CD14-positive monocyte (primary cell): ENCODE measurements at regions not wholly inside any gene's neighbourhood (a gene's known extent, or its start where the extent isn't known, plus 50 kb on each side); places are given as distances from the start of the nearest gene placed in this dataset.

Source experiments
- DNase-seq, 3 donors: peaks; one replicate each; pipeline ENCODE4 v3.0.0-alpha.2; 2011 to 2022
- H2AFZ ChIP-seq: 2 replicates; pipeline ENCODE4 v1.6.0; 2012; ENCODE audit warnings: mild to moderate bottlenecking, low read depth, low read length, inconsistent platforms; ENCODE audit not compliant: insufficient read depth, poor library complexity, severe bottlenecking
- H3K27ac ChIP-seq, 2 donors: 1 replicate in 1 of 2; 2 replicates in 1 of 2; pipeline ENCODE4 v1.5.1; 2012 to 2013; ENCODE audit warnings: low read length in 2 of 2, control low read depth in 1 of 2, inconsistent platforms in 1 of 2, low read depth in 1 of 2, mild to moderate bottlenecking in 1 of 2
- H3K27me3 ChIP-seq, 2 donors: one replicate each; pipeline versions ENCODE4 v1.6.0 to v1.6.1; 2011 to 2013; ENCODE audit warnings: low read length in 2 of 2; ENCODE audit not compliant: control insufficient read depth in 2 of 2, insufficient read depth in 2 of 2
- H3K36me3 ChIP-seq, 2 donors: replicated peaks in 1 of 2; 1 replicate in 1 of 2; 2 replicates in 1 of 2; pipeline versions ENCODE4 v1.5.1 to v1.6.1; 2012 to 2013; ENCODE audit warnings: low read length in 2 of 2, control low read depth in 1 of 2, inconsistent platforms in 1 of 2, mild to moderate bottlenecking in 1 of 2; ENCODE audit not compliant: insufficient read depth in 2 of 2, control insufficient read depth in 1 of 2
- H3K4me1 ChIP-seq, 2 donors: 1 replicate in 1 of 2; 2 replicates in 1 of 2; pipeline versions ENCODE4 v1.5.1 to v1.6.1; 2012 to 2013; ENCODE audit warnings: low read length in 2 of 2, control low read depth in 1 of 2, inconsistent platforms in 1 of 2, mild to moderate bottlenecking in 1 of 2, moderate library complexity in 1 of 2; ENCODE audit not compliant: insufficient read depth in 2 of 2, control insufficient read depth in 1 of 2
- H3K4me2 ChIP-seq: replicated peaks from 2 replicates; pipeline ENCODE3; 2012; ENCODE audit warnings: low read length, moderate library complexity, mild to moderate bottlenecking; ENCODE audit not compliant: poor library complexity, severe bottlenecking; ENCODE audit errors: extremely low read depth
- H3K4me3 ChIP-seq, 3 experiments: fragments of 200-600 bp in 1 of 3; sonication (generic) in 1 of 3; replicated peaks in 1 of 3; 1 replicate in 2 of 3; 2 replicates in 1 of 3; pipeline ENCODE4 v1.5.1; 2011 to 2013; ENCODE audit warnings: low read length in 3 of 3, mild to moderate bottlenecking in 3 of 3, control low read depth in 2 of 3, low read depth in 2 of 3, inconsistent platforms in 1 of 3, moderate library complexity in 1 of 3
- H3K79me2 ChIP-seq: 2 replicates; pipeline ENCODE4 v1.6.0; 2012; ENCODE audit warnings: mild to moderate bottlenecking, control low read depth, inconsistent platforms, low read length, moderate library complexity; ENCODE audit not compliant: insufficient read depth
- H3K9ac ChIP-seq: 2 replicates; pipeline ENCODE4 v1.6.0; 2017; ENCODE audit warnings: low read length, mild to moderate bottlenecking; ENCODE audit not compliant: insufficient read depth, poor library complexity, severe bottlenecking
- H3K9me3 ChIP-seq, 2 donors: replicated peaks in 1 of 2; 1 replicate in 1 of 2; 2 replicates in 1 of 2; pipeline versions ENCODE4 v1.5.1 to v1.6.1; 2012 to 2013; ENCODE audit warnings: low read length in 2 of 2, control low read depth in 1 of 2; ENCODE audit not compliant: control insufficient read depth in 1 of 2, insufficient read depth in 1 of 2
- H4K20me1 ChIP-seq: 2 replicates; pipeline ENCODE4 v1.6.0; 2012; ENCODE audit warnings: mild to moderate bottlenecking, low read length, control low read depth, moderate library complexity; ENCODE audit not compliant: insufficient read depth
- H3K27ac Mint-ChIP-seq, 7 donors: one replicate each; pipeline ENCODE4 v1.8.0; 2020; ENCODE audit warnings: mild to moderate bottlenecking in 7 of 7, mixed read lengths in 7 of 7, moderate library complexity in 6 of 7, inconsistent platforms in 2 of 7
- H3K27me3 Mint-ChIP-seq, 3 donors: one replicate each; pipeline ENCODE4 v1.8.0; 2021 to 2022; ENCODE audit warnings: low read depth in 3 of 3, mild to moderate bottlenecking in 3 of 3, mixed read lengths in 3 of 3, moderate library complexity in 3 of 3, inconsistent platforms in 1 of 3
- H3K36me3 Mint-ChIP-seq, 2 donors: one replicate each; pipeline ENCODE4 v1.8.0; 2020; ENCODE audit warnings: mixed read lengths in 2 of 2, inconsistent platforms in 1 of 2, mild to moderate bottlenecking in 1 of 2
- H3K4me1 Mint-ChIP-seq: one replicate; pipeline ENCODE4 v1.8.0; 2020; ENCODE audit warnings: mild to moderate bottlenecking, mixed read lengths
- H3K4me3 Mint-ChIP-seq, 2 donors: one replicate each; pipeline ENCODE4 v1.8.0; 2020; ENCODE audit warnings: mild to moderate bottlenecking in 2 of 2, mixed read lengths in 2 of 2, moderate library complexity in 1 of 2
- H3K9me3 Mint-ChIP-seq, 7 donors: one replicate each; pipeline ENCODE4 v1.8.0; 2020 to 2022; ENCODE audit warnings: mixed read lengths in 7 of 7, mild to moderate bottlenecking in 6 of 7, moderate library complexity in 6 of 7, inconsistent platforms in 2 of 7
- CTCF ChIP-seq: fragments of 200-600 bp; IDR thresholded peaks from one replicate; pipeline ENCODE4 v1.8.0; 2022; ENCODE audit warnings: antibody characterized with exemption, mild to moderate bottlenecking
- WGBS: methylation state at CpG from one replicate; pipeline ENCODE4 v1.1.5; 2013; ENCODE audit warnings: missing lambda C conversion rate; ENCODE audit not compliant: insufficient coverage; 5-methylcytosine and 5-hydroxymethylcytosine counted together
- intact Hi-C, 2 donors: fragments of 100-400 bp; cut with micrococcal nuclease; formaldehyde crosslinking; loops; one replicate each; pipeline versions ENCODE4 v1.15.0 to v1.15.1; 2023

- no CpG with 5 or more reads among the region's 3 CpGs for WGBS
- no peak overlapping the region for H3K27ac Mint-ChIP-seq
- intact Hi-C loops: no loop called here
- H3K4me1 Mint-ChIP-seq: no peaks in the 10 kb centered on the region
- Histone ChIP-seq H3K4me1 (no peaks in the 10 kb centered on the region), H3K9me3 (peaks cover 7 to 11% of the 10 kb centered on the region in 2 donors), H3K36me3 (no peaks in the 10 kb centered on the region), H3K4me3 (no peak overlapping the region), H2AFZ (no peak overlapping the region), H3K27me3 (no peaks in the 10 kb centered on the region), H3K4me2 (no peak overlapping the region), H3K79me2 (no peaks in the 10 kb centered on the region), H3K27ac (no peak overlapping the region), H4K20me1 (no peaks in the 10 kb centered on the region), H3K9ac (no peak overlapping the region)
- DNase-seq: no peak
- no peak for TF ChIP-seq CTCF
- H3K9me3 Mint-ChIP-seq: peaks cover 2 to 20% (median 11%) of the 10 kb centered on the region in 7 donors
- H3K27me3 Mint-ChIP-seq: no peaks in the 10 kb centered on the region
- H3K4me3 Mint-ChIP-seq: no peak overlapping the region
- H3K36me3 Mint-ChIP-seq: no peaks in the 10 kb centered on the region
These were observed 244.0 kb upstream of the PCDH9 start for GRCh38 chr13:67474115-67474514.

GRCh38 chr13:67469623-67470022 lies 239.5 kb upstream of the PCDH9 start:
- Histone ChIP-seq H3K4me1 (no peaks in the 10 kb centered on the region), H3K27ac (no peak overlapping the region), H3K4me2 (no peak overlapping the region), H3K9ac (no peak overlapping the region), H2AFZ (no peak overlapping the region), H3K4me3 (no peak overlapping the region), H3K9me3 (peaks cover 7 to 11% of the 10 kb centered on the region in 2 donors), H3K36me3 (no peaks in the 10 kb centered on the region), H3K79me2 (no peaks in the 10 kb centered on the region), H3K27me3 (no peaks in the 10 kb centered on the region), H4K20me1 (no peaks in the 10 kb centered on the region)
- no peaks in the 10 kb centered on the region for H3K4me1 Mint-ChIP-seq
- H3K27me3 Mint-ChIP-seq: peaks cover 0 to 1% (median 0%) of the 10 kb centered on the region in 3 donors
- no peak overlapping the region for H3K4me3 Mint-ChIP-seq
- intact Hi-C loops: no loop called here
- H3K9me3 Mint-ChIP-seq: peaks cover 12 to 20% (median 14%) of the 10 kb centered on the region in 7 donors
- no peak for TF ChIP-seq CTCF
- no peaks in the 10 kb centered on the region for H3K36me3 Mint-ChIP-seq
- no peak overlapping the region for H3K27ac Mint-ChIP-seq
- no CpG with 5 or more reads among the region's 3 CpGs for WGBS
- no peak for DNase-seq
